OCI-LY3 (cell line): ENCODE measurements at regions not wholly inside any gene's neighbourhood (a gene's known extent, or its start where the extent isn't known, plus 50 kb on each side); places are given as distances from the start of the nearest gene placed in this dataset.

Source experiments
- H2AFZ ChIP-seq: fragments of 200-600, 300-600 bp; shearing (Covaris generic); 2 replicates; pipeline ENCODE4 v1.6.0; 2014; ENCODE audit warnings: antibody characterized with exemption, low read depth, low read length
- H3K27ac ChIP-seq: fragments of 200-600, 300-600 bp; sonication (generic); 2 replicates; pipeline ENCODE4 v1.5.1; 2014; ENCODE audit warnings: mild to moderate bottlenecking, low read length, moderate library complexity, mixed read lengths
- H3K27me3 ChIP-seq: fragments of 200-600, 300-600 bp; sonication (generic); 2 replicates; pipeline ENCODE4 v1.6.1; 2014; ENCODE audit warnings: low read depth, low read length, mixed read lengths
- H3K36me3 ChIP-seq: fragments of 200-600, 300-600 bp; sonication (generic); replicated peaks from 2 replicates; pipeline ENCODE3; 2014; ENCODE audit warnings: low read depth, low read length, mixed read lengths
- H3K4me1 ChIP-seq: fragments of 300-600, 200-600 bp; sonication (generic); 2 replicates; pipeline ENCODE4 v1.6.1; 2014; ENCODE audit warnings: low read length, mixed read lengths
- H3K4me2 ChIP-seq: fragments of 200-600, 300-600 bp; sonication (generic); 2 replicates; pipeline ENCODE4 v1.6.1; 2014; ENCODE audit warnings: low read length, mixed read lengths
- H3K4me3 ChIP-seq: fragments of 300-600, 200-600 bp; sonication (generic); 2 replicates; pipeline ENCODE4 v1.5.1; 2014; ENCODE audit warnings: antibody characterized with exemption, mild to moderate bottlenecking, low read length, moderate library complexity
- H3K79me2 ChIP-seq: fragments of 300-600, 200-600 bp; shearing (Covaris generic); 2 replicates; pipeline ENCODE4 v1.6.1; 2014; ENCODE audit warnings: mild to moderate bottlenecking, low read length, mixed read lengths
- H3K9ac ChIP-seq: fragments of 300-600, 200-600 bp; shearing (Covaris generic); 2 replicates; pipeline ENCODE4 v1.6.0; 2014; ENCODE audit warnings: mild to moderate bottlenecking, low read length, moderate library complexity
- H3K9me3 ChIP-seq: fragments of 200-600, 300-600 bp; shearing (Covaris generic); 2 replicates; pipeline ENCODE4 v1.6.1; 2014; ENCODE audit warnings: low read length, mixed read lengths; ENCODE audit not compliant: insufficient read depth
- H4K20me1 ChIP-seq: fragments of 200-600, 300-600 bp; sonication (generic); 2 replicates; pipeline ENCODE4 v1.6.1; 2016; ENCODE audit warnings: low read length, mixed read lengths; ENCODE audit not compliant: insufficient read depth
- CTCF ChIP-seq: fragments of 200-600, 300-600 bp; sonication (generic); IDR thresholded peaks from 2 replicates; pipeline ENCODE4 v1.5.1; 2014; ENCODE audit warnings: antibody characterized with exemption, low read length, low read depth
- EZH2phosphoT487 ChIP-seq: fragments of 200-600 bp; shearing (Covaris generic); IDR thresholded peaks from 2 replicates; pipeline ENCODE4 v1.6.1; 2018; ENCODE audit warnings: antibody characterized with exemption, mixed run types, low read depth

GRCh38 chr13:106640515-106640914, 72.6 kb upstream of the ARGLU1 start:
- no peaks in the 10 kb centered on the region for H3K9me3 ChIP-seq
- no peak overlapping the region for H3K4me2 ChIP-seq
- no peak overlapping the region for H3K9ac ChIP-seq
- no peaks in the 10 kb centered on the region for H3K36me3 ChIP-seq
- H3K4me1 ChIP-seq, result no peaks in the 10 kb centered on the region
- H3K79me2 ChIP-seq, result no peaks in the 10 kb centered on the region
- H3K27ac ChIP-seq, result no peak overlapping the region
- H3K4me3 ChIP-seq, result no peak overlapping the region
- no peaks in the 10 kb centered on the region for H4K20me1 ChIP-seq
- H2AFZ ChIP-seq, result no peak overlapping the region
- H3K27me3 ChIP-seq, result no peaks in the 10 kb centered on the region; the same call in 1 of the 2 replicates
- TF ChIP-seq CTCF, result no peak
- TF ChIP-seq EZH2phosphoT487, result no peak

- Histone ChIP-seq H3K9ac (no peak overlapping the region), H3K79me2 (no peaks in the 10 kb centered on the region), H3K9me3 (no peaks in the 10 kb centered on the region), H4K20me1 (no peaks in the 10 kb centered on the region), H3K4me3 (no peak overlapping the region), H3K27me3 (no peaks in the 10 kb centered on the region; the same call in 1 of the 2 replicates), H3K36me3 (no peaks in the 10 kb centered on the region), H3K4me1 (no peaks in the 10 kb centered on the region), H2AFZ (no peak overlapping the region), H3K4me2 (no peak overlapping the region), H3K27ac (no peak overlapping the region)
- TF ChIP-seq EZH2phosphoT487, result no peak
- no peak for TF ChIP-seq CTCF
These were observed 69.6 kb upstream of the ARGLU1 start for GRCh38 chr13:106637519-106637918.

DNA sequence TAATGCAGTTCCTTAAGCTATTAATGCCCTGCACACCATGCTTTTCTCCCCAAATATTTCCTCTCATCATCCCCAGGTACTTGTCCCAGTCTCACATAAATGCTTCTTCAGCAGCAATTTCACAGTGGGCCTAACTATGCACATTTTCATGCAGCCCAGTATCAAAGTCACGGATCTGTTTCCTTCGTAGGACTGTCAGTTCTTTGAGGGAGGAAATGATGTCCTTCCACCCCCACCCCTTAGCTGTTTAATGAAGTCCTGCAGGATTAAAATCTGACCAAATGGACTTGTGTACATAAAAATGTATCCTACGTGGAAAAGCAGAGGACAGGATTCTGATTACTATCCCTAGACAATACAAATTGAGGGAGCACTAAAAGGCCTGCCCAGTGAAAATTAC, 68.6 kb upstream of the ARGLU1 start:
- no peaks in the 10 kb centered on the region; the same call in 1 of the 2 replicates for H3K27me3 ChIP-seq
- no peak overlapping the region for H3K9ac ChIP-seq
- H3K36me3 ChIP-seq, result no peaks in the 10 kb centered on the region
- no peaks in the 10 kb centered on the region for H3K9me3 ChIP-seq
- H3K4me1 ChIP-seq, result no peaks in the 10 kb centered on the region
- TF ChIP-seq EZH2phosphoT487 (no peak), CTCF (no peak)
- H3K4me2 ChIP-seq, result no peak overlapping the region
- no peak overlapping the region for H3K4me3 ChIP-seq
- no peaks in the 10 kb centered on the region for H4K20me1 ChIP-seq
- H2AFZ ChIP-seq, result no peak overlapping the region
- no peaks in the 10 kb centered on the region for H3K79me2 ChIP-seq
- no peak overlapping the region for H3K27ac ChIP-seq

- TF ChIP-seq CTCF (no peak), EZH2phosphoT487 (no peak)
- H3K27ac ChIP-seq, result no peak overlapping the region
- H3K36me3 ChIP-seq, result no peaks in the 10 kb centered on the region
- no peak overlapping the region for H3K4me3 ChIP-seq
- H3K79me2 ChIP-seq, result no peaks in the 10 kb centered on the region
- no peak overlapping the region for H3K9ac ChIP-seq
- H2AFZ ChIP-seq, result no peak overlapping the region
- no peaks in the 10 kb centered on the region for H3K9me3 ChIP-seq
- no peak overlapping the region for H3K4me2 ChIP-seq
- H4K20me1 ChIP-seq, result no peaks in the 10 kb centered on the region
- H3K27me3 ChIP-seq, result no peaks in the 10 kb centered on the region; the same call in 1 of the 2 replicates
- H3K4me1 ChIP-seq, result no peaks in the 10 kb centered on the region
These were observed 67.7 kb upstream of the ARGLU1 start for GRCh38 chr13:106635616-106636015.
